ENCODE measurements at regions not wholly inside any gene's neighbourhood (a gene's known extent, or its start where the extent isn't known, plus 50 kb on each side); places are given as distances from the start of the nearest gene placed in this dataset.

DNA sequence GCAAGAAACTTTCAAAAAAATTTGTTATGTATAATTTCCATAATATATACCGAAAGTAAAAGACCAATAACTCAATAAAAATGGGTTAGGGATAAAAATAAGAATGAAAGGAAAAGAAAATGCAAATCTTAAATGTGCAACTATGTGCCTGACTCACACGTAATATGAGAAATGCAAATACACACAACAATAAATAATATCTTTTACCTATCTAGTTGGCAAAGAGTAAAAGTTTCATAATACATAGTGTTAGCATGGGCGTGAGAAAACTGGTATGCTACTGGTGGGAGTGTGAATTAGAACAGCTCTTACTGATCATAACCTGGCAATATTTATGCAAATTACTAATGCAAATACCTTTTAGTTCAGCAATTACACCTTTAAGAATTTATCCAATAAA, 438.5 kb upstream of the CITED2 start:
- TF ChIP-seq, protein P1, sequence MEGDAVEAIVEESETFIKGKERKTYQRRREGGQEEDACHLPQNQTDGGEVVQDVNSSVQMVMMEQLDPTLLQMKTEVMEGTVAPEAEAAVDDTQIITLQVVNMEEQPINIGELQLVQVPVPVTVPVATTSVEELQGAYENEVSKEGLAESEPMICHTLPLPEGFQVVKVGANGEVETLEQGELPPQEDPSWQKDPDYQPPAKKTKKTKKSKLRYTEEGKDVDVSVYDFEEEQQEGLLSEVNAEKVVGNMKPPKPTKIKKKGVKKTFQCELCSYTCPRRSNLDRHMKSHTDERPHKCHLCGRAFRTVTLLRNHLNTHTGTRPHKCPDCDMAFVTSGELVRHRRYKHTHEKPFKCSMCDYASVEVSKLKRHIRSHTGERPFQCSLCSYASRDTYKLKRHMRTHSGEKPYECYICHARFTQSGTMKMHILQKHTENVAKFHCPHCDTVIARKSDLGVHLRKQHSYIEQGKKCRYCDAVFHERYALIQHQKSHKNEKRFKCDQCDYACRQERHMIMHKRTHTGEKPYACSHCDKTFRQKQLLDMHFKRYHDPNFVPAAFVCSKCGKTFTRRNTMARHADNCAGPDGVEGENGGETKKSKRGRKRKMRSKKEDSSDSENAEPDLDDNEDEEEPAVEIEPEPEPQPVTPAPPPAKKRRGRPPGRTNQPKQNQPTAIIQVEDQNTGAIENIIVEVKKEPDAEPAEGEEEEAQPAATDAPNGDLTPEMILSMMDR (IDR thresholded peaks at IDR 0.05): no peak
- TF ChIP-seq ZFX (IDR thresholded peaks at IDR 0.05; ENCODE audit: borderline replicate concordance): no peak
